HG03558 (cell line): ENCODE measurements at regions not wholly inside any gene's neighbourhood (a gene's known extent, or its start where the extent isn't known, plus 50 kb on each side); places are given as distances from the start of the nearest gene placed in this dataset.

Experiments
- ATAC-seq: cut with Tn5 transposase; IDR thresholded peaks from one replicate; pipeline ENCODE4 v1.9.1; 2021; ENCODE audit warnings: moderate number of reproducible peaks; ENCODE audit not compliant: unreplicated experiment; ENCODE audit errors: extremely low read depth

- ATAC-seq, result no peak
Measured at GRCh38 chr20:48090784-48091183, 305.5 kb upstream of the SULF2 start.

GRCh38 chr20:48090314-48090713 lies 305.0 kb upstream of the SULF2 start:
- no peak for ATAC-seq

GRCh38 chr20:48080583-48080982 lies 295.3 kb upstream of the SULF2 start:
- ATAC-seq, result no peak

GRCh38 chr20:48079028-48079427 lies 293.7 kb upstream of the SULF2 start:
- ATAC-seq, result no peak

- no peak for ATAC-seq
Measured at GRCh38 chr20:48076747-48077146, 291.5 kb upstream of the SULF2 start.

GRCh38 chr20:48076247-48076646 lies 291.0 kb upstream of the SULF2 start:
- ATAC-seq, result no peak

GRCh38 chr20:48075591-48076174 lies 290.4 kb upstream of the SULF2 start:
- no peak for ATAC-seq

- no peak for ATAC-seq
Measured at GRCh38 chr20:48070991-48071652, 285.8 kb upstream of the SULF2 start.

- ATAC-seq, result no peak
Measured at GRCh38 chr20:48069596-48069995, 284.3 kb upstream of the SULF2 start.

- ATAC-seq, result no peak
Measured at GRCh38 chr20:48066851-48067250, 281.6 kb upstream of the SULF2 start.

- ATAC-seq, result no peak
Measured at GRCh38 chr20:48066246-48066645, 281.0 kb upstream of the SULF2 start.

GRCh38 chr20:48065833-48066232 lies 280.6 kb upstream of the SULF2 start:
- ATAC-seq, result no peak

- ATAC-seq, result no peak
Measured at GRCh38 chr20:48064929-48065328, 279.6 kb upstream of the SULF2 start.

GRCh38 chr20:48060841-48061720 lies 275.8 kb upstream of the SULF2 start:
- ATAC-seq, result no peak

GRCh38 chr20:48058611-48059559 lies 273.6 kb upstream of the SULF2 start:
- ATAC-seq, result no peak

GRCh38 chr20:48057739-48058138 lies 272.5 kb upstream of the SULF2 start:
- ATAC-seq, result no peak

- ATAC-seq, result no peak
Measured at GRCh38 chr20:48057251-48057650, 272.0 kb upstream of the SULF2 start.

- no peak for ATAC-seq
Measured at GRCh38 chr20:48056218-48056617, 270.9 kb upstream of the SULF2 start.

GRCh38 chr20:48054051-48054450 lies 268.8 kb upstream of the SULF2 start:
- no peak for ATAC-seq

GRCh38 chr20:48052475-48052835 lies 267.2 kb upstream of the SULF2 start:
- no peak for ATAC-seq
